ENCODE measurements at regions not wholly inside any gene's neighbourhood (a gene's known extent, or its start where the extent isn't known, plus 50 kb on each side); places are given as distances from the start of the nearest gene placed in this dataset.

DNA sequence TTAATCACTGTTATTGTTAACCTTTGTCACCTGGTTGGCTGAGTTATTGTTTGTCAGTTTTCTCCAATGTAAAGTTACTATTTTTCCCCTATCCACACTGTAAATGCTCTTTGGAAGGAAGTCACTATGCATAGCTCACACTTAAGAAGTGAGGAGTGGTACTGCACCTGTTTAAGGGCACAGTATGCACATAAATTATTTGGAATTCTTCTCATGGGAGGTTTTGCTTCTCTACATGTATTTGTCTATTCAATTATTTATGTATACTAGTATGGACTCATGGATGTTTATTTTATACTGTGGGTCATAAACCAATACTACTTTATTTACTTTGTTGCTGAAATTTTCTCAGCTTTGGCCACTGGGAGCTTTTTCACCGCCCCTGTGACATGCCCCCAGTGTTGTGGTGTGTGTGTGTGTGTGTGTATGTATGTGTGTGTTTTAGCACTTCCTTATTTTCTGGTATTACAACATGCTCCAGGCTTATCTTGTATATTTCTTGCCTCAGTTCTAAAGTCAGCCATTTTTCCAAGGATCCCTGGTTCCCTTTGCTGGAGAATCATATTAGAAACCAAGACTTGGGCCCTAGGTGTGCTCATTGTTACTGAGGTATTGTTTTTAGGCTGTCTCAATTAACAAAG, 290.5 kb downstream of the KBTBD8 start:
- DNase-seq (ENCODE audit: low read depth in 2 of 2): no peak

DNA sequence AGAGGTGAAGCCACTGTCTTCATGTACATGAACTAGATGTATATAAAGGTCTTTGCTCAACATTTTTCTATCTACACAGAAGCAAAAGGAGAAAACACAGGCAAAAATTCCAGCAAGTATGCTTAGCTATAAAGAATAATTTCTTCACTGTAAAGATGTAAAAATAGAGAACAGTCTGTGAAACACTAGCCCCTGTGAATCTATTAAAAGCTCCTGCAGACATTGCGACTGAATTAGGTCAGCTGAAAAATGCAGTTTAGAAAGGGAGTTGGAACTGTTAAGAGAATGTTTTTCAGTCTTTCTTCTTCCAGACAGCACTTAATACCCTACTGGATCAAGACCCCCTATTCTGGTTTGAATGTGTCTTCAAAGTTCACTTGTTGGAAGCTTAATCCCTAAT, 291.5 kb downstream of the KBTBD8 start:
- no peak for DNase-seq (ENCODE audit: low read depth in 2 of 2)

DNA sequence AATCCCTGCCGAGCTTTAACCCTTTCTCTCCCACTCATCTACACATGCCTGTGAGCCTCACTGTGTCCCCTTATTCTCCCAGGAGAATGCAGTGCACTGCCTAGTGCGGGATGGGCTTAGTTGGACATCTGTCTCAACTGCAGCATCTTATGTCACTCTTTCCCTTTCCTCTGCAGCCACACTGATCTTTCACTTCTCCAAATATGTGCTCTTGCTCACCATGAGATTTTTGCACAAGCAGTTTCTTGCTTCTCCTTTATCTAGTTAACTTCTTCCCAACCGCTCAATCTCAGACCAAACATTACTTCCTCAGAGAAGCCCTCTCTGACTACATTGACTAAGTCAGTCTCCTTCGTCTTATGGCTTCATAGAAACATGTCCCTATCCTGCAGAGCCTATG, 292.3 kb downstream of the KBTBD8 start:
- DNase-seq (ENCODE audit: low read depth in 2 of 2): no peak

DNA sequence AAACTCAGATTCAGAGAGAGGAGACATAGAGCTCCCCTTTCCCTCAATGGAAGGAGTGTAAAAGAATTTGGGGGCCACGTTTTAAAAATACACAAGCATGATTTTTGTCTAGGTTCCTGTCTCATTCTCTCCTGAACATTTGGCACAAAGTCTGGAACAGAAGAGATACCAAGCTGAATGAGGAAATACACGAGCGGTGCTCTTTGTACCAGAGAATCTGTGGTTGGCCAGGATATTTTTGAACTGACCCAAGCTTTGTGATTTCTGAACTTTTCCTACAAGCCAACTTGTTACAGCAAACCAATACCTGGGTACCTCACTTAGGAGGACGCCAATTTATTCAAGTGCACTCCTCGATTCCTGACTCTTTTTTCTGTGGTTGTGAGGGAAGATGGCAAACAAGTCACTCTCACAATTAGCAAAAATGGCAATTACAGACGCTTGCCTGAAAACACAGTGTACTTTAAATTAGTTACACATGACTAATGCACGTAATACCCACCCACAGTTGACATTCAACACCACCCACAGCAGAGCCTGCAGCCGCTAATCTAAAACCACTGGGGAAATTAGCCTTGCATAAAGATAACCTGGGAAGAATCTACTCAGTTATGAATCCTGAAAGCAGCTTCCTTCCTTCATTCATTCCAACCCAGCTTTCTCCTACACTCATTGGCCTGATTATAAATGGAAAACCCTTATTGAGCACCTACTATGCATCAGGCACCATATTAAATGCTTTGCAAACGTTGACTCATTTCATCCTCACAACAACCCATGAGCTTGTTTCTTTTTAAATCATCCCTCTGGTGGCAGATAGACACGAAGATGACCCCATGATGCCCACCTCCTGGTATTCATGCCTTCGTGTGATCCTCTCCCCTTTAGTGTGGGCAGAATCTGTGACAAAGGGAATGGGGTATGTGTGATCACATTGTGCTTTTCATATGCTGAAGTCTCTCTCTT, 293.5 kb downstream of the KBTBD8 start:
- no peak for DNase-seq (ENCODE audit: low read depth in 2 of 2)

DNA sequence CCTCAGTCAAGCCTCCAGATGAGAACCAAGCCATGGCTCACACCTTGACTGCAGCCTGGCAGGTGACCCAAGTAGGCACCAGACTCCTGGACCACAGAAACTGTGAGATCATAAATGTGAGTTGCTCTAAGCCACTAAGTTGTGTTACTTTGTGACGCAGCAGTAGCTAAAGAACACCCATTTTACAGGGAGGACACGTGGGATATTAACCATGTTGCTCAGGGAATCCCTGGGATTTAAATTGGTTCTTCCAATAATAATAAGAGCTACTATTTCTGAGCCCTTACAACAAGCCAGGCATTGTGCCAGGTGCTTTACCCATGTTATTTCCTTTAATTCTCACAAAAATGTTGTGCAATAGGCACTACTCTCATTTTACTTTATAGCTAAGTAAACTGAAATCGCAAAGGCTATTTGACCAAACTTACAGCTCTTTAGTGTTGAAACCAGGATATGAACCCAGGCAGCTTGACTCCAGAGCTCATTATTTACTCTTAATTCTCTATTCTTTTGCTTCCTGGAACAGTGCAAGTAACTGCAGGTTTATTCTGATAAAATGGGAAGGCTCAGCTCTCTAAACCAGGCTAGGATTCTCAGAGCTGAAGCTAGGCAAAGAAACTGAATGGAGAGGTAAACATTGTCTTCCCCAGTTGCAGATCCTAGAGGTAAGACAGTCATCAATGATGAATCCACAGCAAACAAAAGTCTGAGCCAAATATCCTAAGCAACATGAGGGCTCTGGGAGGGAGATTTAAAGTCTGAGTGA, 294.4 kb downstream of the KBTBD8 start:
- DNase-seq (ENCODE audit: low read depth in 2 of 2): no peak

DNA sequence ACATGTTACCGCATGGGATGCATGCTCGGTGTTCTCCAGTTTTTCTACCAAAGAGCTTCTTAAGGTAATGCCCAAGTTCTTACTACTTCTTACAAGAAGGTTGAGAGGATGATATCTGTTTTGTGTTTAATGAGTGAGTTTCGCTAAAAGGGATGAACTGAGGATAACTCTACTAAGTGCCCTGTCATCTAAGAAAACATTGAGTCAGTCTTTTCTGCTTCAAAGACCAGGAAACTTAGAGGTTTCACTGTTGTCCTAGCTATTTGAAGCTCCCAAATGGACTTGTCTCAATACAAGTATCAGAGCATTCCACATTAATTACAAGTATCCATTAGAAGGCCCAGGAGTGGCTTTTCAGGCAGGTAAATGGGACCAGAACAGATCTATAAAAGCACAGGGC, 296.2 kb downstream of the KBTBD8 start:
- DNase-seq (ENCODE audit: low read depth in 2 of 2): no peak

DNA sequence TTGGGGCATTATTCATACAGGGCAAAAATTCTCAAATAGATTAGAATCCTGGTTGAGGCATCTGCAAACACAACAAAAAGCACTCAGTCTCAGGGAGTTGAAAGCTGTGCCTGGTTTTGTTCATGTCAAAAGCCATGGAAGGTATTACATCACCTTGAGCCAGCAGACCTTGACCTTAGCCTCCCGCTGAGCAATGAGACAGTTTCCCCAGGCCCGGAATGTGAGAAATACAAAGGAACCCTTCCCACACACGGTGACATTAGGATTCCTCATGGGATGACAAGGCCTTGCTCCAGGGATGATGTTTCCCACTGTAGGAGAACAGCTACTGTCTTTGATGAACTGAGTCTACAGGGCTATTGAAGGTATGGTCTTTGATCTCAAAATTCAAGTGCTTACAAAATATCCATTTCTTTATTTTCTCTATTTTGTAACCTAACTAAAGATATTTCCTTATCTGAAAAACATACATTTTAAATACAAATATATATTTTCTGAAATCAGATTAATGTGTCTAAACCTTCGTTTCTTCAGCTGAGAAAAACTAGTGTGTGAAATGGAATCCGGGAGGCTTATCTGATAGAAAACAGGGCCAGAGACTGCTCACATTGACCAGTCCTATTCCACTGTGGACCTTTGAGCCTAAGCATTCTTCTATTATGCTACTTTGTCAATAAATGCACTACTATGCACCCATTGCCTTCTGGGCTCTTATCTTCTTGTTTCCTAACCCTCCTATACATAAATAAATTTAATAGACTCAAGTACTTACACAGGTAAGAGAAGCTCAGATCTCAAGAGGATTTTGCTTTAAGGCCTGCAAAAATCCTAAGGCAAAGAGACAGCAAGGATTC, 298.2 kb downstream of the KBTBD8 start:
- no peak for DNase-seq (ENCODE audit: low read depth in 2 of 2)

DNA sequence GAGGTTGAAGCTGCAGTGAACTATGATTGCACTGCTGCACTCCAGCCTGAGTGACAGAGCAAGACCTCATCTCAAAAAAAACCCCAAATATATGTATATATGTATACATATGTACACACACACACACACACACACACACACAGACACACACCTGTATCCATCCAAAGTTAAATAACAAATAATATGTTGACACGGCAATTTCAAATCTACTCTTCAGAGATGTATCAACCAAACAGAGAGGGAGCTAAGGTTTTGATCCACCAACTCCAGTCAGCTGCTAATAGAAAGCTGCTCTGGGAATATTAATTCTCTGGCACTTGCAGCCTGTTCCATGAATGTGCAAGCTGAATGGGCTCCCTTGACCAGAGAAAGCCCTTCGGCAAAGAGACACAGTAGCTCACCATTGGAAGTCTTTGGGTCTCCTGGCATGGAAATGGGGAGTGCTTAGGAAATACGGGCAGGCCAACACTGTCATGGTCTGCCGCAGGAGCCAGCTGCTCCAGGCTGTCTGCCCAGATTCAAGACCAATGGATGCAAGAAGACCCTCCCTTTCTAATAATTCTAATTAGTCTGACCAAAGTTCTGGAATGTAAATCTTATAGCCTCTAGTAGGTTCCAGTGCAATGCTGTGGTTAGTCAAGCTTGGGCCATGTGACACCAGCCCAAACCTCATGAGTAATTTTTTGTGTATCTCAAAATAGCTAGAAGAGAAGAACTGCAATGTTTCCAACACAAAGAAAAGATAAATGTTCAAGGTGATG, 299.8 kb downstream of the KBTBD8 start:
- no peak for DNase-seq (ENCODE audit: low read depth in 2 of 2)

DNA sequence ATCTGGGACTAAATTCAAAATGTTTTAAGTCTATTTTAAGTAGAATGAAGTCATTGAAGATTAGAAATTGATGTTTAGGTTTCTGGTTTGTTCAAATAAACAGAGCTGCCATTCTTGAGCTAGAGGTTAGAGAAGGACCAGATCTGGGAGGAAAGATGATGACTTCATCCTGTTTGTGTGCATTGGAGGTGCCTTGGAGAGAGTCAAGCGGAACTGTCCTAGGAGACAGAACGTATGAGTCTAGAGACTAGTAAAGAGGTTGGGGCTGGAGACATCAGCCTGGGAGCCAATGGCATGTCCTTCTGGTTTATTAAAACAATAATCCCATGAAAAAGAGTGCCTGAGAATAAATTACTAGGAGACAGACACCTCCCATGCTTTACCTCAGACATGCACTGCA, 303.4 kb downstream of the KBTBD8 start:
- DNase-seq (ENCODE audit: low read depth in 2 of 2): no peak

DNA sequence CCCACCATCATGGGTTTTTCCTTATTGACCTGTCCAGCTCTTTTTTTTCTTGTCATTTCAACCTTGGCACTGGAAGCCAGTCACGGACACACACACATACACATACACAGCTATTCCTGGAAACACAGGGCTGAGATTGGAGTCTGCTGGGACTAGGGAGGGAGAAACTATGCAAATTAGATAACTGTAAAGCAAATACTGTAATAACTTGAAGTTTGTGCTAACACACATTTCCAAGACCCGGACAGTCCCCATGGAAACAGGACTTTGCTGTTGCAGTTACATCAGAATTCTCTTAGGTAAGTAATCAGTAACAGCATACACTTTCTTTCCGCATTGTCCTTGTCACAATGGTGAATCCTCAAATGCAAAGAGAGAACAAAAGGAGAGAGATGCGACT, 304.4 kb downstream of the KBTBD8 start:
- DNase-seq (ENCODE audit: low read depth in 2 of 2): no peak

DNA sequence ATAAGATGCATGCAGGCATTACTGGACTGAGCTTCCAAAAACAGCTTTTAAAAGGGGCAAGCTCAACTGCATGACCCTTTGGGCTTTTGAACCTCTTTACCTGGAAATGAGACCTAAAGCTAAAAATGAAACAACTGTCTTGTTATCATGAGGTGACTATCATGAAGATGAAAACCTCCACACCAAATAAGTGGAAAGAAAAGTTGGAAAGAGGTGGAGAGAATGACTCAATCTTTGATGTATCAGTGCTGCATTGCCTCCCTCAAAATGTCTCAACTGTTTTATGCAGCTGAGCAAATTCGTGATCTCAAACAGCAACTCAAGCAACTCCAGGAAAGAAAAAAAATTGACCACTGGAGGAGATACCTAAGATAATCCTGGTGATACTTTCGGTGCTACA, 307.1 kb downstream of the KBTBD8 start:
- no peak for DNase-seq (ENCODE audit: low read depth in 2 of 2)

DNA sequence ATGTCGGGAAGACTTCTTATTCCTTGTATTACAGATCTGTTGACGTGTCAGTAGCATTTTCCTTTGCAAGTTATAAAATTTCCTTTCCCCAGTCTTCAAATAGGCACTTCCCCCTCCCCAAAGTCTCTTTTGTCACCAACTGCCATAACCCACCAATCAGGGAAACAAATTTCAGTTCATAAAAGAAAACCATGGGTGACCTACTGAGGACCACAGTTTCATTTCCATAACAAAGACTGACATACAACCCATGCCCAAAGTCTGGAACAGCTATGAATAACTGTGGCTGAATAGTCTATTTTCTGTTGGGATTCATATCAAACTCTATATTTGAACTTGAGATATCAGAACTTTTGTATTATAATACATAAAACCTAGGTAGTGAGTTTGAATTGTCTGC, 307.8 kb downstream of the KBTBD8 start:
- DNase-seq (ENCODE audit: low read depth in 2 of 2): no peak

DNA sequence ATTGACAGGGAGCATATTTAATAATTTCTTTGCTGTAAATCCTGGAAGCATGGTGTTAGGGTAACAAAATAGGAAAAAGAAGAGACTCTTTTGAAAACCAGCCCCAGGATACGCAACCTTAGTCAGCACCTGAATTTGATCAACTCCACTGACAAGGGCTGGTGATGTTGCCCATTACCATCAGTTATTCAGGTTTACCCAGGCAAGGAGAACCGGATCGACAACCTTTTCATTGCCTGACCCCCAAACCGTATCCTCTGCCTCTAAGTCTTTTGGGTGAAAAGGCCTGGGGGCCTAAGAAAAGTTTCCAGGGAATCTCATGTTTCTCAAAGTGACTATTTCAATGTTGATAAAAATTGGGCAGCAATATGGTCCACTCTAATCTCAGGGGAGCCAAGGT, 313.3 kb downstream of the KBTBD8 start:
- DNase-seq (ENCODE audit: low read depth in 2 of 2): no peak

DNA sequence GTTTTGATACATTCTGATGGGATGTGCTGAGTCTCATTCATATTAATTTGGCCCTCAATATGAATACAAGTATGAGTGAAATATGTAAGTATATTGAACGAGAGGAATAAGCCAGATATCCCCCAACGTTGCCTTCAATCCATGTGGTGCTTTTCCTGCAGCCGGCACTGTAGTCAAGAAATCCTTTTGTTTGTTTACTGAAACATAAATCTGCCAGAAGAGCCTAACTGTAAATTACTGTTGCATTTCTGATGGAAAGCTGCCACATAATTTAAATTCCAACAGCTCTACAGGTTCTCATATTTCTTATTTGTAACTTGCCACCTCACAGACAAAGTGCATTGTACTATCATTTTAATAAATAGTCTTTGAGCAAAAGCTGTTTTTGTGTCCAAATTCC, 314.0 kb downstream of the KBTBD8 start:
- no peak for DNase-seq (ENCODE audit: low read depth in 2 of 2)

DNA sequence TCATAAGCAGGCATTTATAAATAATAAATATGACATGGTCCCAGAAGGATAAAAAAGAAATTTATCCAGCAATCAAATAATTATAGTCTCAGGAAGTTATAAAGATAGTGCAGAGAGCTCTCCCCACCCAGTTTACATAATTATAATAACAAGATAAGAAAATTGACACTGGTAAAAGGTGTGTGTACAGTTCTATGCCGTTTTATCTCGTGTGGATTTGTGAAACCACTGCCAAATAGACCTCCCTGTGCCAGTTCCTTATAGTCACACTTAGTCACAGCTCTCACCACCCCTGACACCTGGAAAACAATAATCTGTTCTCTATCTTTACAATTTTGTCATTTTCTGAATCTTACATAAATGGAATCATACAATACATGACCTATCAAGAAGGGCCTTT, 320.1 kb downstream of the KBTBD8 start:
- no peak for DNase-seq (ENCODE audit: low read depth in 2 of 2)

DNA sequence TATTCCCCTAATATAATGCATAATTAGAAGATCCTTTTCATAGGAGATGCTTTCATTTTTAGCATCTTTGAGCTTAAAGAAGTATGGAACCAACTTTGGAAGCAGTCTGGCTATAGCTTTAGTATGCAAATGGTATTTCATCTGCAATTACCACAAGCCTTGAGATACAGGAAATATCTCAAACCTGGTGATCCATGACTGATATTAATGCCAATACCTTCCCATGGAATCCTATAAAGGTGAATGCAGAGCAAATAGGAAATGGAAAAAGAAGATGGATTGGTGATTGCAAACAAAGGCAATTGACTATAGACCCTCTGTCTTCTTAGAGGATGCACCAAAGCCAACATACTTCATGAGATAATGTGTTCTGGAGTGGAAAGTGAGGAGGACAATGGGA, 326.4 kb downstream of the KBTBD8 start:
- no peak for DNase-seq (ENCODE audit: low read depth in 2 of 2)
